ENCODE measurements at regions not wholly inside any gene's neighbourhood (a gene's known extent, or its start where the extent isn't known, plus 50 kb on each side); places are given as distances from the start of the nearest gene placed in this dataset.

- TF ChIP-seq POLR2A (IDR thresholded peaks at IDR 0.05) (no peak), CTCF (IDR thresholded peaks at IDR 0.05 in 8 of 11, conservative IDR thresholded peaks at IDR 0.05 in 3 of 11) (no peak), POLR2AphosphoS5 (IDR thresholded peaks at IDR 0.05) (no peak)
Measured at GRCh38 chr11:97092823-97093222, 703.0 kb downstream of the JRKL start.
